ENCODE measurements at regions not wholly inside any gene's neighbourhood (a gene's known extent, or its start where the extent isn't known, plus 50 kb on each side); places are given as distances from the start of the nearest gene placed in this dataset.

DNA sequence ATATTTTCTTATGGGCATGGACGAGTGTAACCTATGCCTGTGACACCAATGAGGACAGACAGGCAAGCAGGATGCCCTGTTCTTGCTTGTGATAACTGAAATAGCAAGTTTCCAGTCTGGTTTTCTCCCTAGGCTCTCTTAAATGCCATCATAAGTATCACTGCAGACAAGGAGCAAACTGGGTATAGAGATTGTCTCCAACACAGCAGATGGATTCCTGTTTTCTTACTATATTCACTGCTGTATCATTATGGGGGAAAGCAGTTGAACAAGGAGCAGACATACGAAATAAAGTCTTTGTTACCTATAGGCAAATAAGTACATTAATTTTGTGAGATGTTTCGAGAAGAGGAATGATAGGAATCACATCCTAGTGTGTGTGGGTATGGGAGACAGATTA is 178.0 kb upstream of the TBL1XR1 start:
- H3K4me1 ChIP-seq (ENCODE audit: insufficient read depth) = no peaks in the 10 kb centered on the region
- no peaks in the 10 kb centered on the region for H3K27me3 ChIP-seq
- no peaks in the 10 kb centered on the region for H3K36me3 ChIP-seq
- DNase-seq = no peak
- intact Hi-C loops (cut with DNase I) = loop anchor here in 1 of 4 donors (10.0 kb wide), 1 partner anchor 49 kb away; no protein-coding TSS in a partner anchor
- no peak for TF ChIP-seq POLR2A (IDR thresholded peaks at IDR 0.05)
- TF ChIP-seq, protein P1, sequence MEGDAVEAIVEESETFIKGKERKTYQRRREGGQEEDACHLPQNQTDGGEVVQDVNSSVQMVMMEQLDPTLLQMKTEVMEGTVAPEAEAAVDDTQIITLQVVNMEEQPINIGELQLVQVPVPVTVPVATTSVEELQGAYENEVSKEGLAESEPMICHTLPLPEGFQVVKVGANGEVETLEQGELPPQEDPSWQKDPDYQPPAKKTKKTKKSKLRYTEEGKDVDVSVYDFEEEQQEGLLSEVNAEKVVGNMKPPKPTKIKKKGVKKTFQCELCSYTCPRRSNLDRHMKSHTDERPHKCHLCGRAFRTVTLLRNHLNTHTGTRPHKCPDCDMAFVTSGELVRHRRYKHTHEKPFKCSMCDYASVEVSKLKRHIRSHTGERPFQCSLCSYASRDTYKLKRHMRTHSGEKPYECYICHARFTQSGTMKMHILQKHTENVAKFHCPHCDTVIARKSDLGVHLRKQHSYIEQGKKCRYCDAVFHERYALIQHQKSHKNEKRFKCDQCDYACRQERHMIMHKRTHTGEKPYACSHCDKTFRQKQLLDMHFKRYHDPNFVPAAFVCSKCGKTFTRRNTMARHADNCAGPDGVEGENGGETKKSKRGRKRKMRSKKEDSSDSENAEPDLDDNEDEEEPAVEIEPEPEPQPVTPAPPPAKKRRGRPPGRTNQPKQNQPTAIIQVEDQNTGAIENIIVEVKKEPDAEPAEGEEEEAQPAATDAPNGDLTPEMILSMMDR (IDR thresholded peaks at IDR 0.05) = no peak
- TF ChIP-seq EP300 (IDR thresholded peaks at IDR 0.05) = no peak
- no peak overlapping the region for H3K27ac ChIP-seq
- no peaks in the 10 kb centered on the region for H3K9me3 ChIP-seq
- WGBS, 3 donors = 93 to 96% (median 93%) methylated on average over 3 of the region's 3 CpGs
- H3K4me3 ChIP-seq = no peak overlapping the region

DNA sequence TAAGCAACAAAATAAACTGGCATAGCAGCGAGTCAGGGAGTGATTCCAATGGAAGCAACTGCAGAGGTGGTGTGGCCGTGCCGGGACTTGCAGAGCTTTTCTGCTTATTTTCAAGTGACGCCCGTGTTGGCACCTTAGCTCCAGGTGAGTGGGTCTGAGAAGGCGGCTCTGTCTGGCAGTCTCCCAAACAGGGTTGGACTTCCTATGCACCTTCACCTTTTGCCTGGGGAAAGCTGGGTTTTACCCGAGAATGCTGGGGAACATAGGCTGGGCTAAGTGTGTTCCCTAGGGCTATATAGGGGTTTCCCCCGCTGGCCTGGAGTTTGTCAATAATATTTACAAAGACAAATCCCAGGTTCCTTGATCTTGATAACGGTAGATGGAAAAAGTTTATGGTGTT is 179.9 kb upstream of the TBL1XR1 start:
- 91 to 93% (median 91%) methylated on average over 9 of the region's 9 CpGs for WGBS, 3 donors
- H3K9me3 ChIP-seq = no peaks in the 10 kb centered on the region

DNA sequence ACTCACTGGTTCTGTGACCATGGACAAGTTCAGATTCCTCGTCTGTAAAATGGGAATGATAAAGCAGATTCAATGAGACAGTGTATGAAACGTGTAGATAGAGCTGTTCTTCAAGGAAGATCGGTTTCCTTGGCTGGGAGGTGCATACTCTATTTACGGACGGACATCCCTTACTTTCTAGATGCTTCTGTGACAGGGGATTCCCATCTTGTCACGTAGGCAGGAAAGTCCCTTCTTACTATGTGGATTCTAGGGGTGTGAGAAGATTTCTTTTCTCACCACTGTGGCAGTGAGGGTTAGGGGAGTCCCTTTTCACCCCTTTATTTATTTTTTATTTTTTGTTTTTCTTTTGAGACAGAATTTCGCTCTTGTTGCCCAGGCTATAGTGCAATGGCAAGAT is 180.9 kb upstream of the TBL1XR1 start:
- Histone ChIP-seq H3K4me3 (no peak overlapping the region), H3K4me1 (ENCODE audit: insufficient read depth) (peaks cover 2% of the 10 kb centered on the region), H3K36me3 (no peaks in the 10 kb centered on the region), H3K27ac (no peak overlapping the region), H3K27me3 (no peaks in the 10 kb centered on the region), H3K9me3 (no peaks in the 10 kb centered on the region)
- 89 to 95% (median 92%) methylated on average over 7 of the region's 7 CpGs for WGBS, 3 donors
- DNase-seq = no peak
- intact Hi-C loops (cut with DNase I) = loop anchor here in 1 of 4 donors (10.0 kb wide), 1 partner anchor 47 kb away; no protein-coding TSS in a partner anchor
- no peak for TF ChIP-seq EP300 (IDR thresholded peaks at IDR 0.05)
- TF ChIP-seq, protein P1 (IDR thresholded peaks at IDR 0.05) = no peak
- TF ChIP-seq POLR2A (IDR thresholded peaks at IDR 0.05) = no peak

More for the DNA sequence above, 179.9 kb upstream of the TBL1XR1 start:
- Histone ChIP-seq H3K4me3 (no peak overlapping the region), H3K4me1 (ENCODE audit: insufficient read depth) (no peaks in the 10 kb centered on the region), H3K36me3 (no peaks in the 10 kb centered on the region), H3K27me3 (no peaks in the 10 kb centered on the region), H3K27ac (no peak overlapping the region)
- no peak for DNase-seq
- intact Hi-C loops (cut with DNase I) = loop anchor here in 1 of 4 donors (10.0 kb wide), 1 partner anchor 48 kb away; no protein-coding TSS in a partner anchor
- TF ChIP-seq, protein P1 (IDR thresholded peaks at IDR 0.05) = no peak
- TF ChIP-seq POLR2A (IDR thresholded peaks at IDR 0.05) (no peak), EP300 (IDR thresholded peaks at IDR 0.05) (no peak)

DNA sequence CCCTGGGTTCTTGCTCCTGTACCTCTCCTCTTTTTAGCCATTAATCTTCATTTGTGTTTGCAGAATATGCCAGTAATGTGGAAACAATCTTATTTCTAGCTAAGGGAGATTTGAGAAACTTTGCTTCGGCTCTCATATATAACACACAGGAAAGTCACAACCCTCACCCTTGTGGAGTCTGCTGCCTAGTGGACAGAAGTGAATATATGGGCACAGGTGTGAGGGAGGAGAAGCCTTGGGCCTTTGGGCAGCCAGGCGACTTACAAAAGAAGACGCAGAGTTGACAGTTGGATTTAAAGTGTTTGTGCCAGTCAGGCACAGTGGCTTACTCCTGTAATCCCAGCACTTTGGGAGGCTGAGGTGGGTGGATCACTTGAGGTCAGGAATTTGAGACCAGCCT is 181.8 kb upstream of the TBL1XR1 start:
- DNase-seq = no peak
- Histone ChIP-seq H3K27ac (no peak overlapping the region), H3K36me3 (no peaks in the 10 kb centered on the region), H3K4me1 (ENCODE audit: insufficient read depth) (peaks cover 2% of the 10 kb centered on the region), H3K4me3 (no peak overlapping the region), H3K9me3 (no peaks in the 10 kb centered on the region), H3K27me3 (no peaks in the 10 kb centered on the region)
- intact Hi-C loops (cut with DNase I) = loop anchor here in 1 of 4 donors (10.0 kb wide), 1 partner anchor 46 kb away; no protein-coding TSS in a partner anchor
- 72 to 76% (median 73%) methylated on average over 3 of the region's 3 CpGs for WGBS, 3 donors
- TF ChIP-seq EP300 (IDR thresholded peaks at IDR 0.05) (no peak), POLR2A (IDR thresholded peaks at IDR 0.05) (no peak)
- TF ChIP-seq, protein P1 (IDR thresholded peaks at IDR 0.05) = no peak

Measured in ovary (tissue), 7 donors.